Neural cell (in vitro differentiated cells): ENCODE measurements at regions not wholly inside any gene's neighbourhood (a gene's known extent, or its start where the extent isn't known, plus 50 kb on each side); places are given as distances from the start of the nearest gene placed in this dataset.

Experiments
- H2AFZ ChIP-seq: fragments of 200-600, 300-800 bp; sonication (generic), shearing (Covaris generic); 2 replicates; pipeline ENCODE4 v1.6.0; 2014; ENCODE audit warnings: low read depth, mild to moderate bottlenecking, antibody characterized with exemption, low read length, moderate library complexity
- H3F3A ChIP-seq: fragments of 200-600 bp; shearing (Covaris generic); 2 replicates; pipeline ENCODE4 v1.6.1; 2016; ENCODE audit warnings: mild to moderate bottlenecking, moderate library complexity, mixed read lengths, antibody characterized with exemption, low read length; ENCODE audit not compliant: insufficient read depth, poor library complexity, severe bottlenecking
- H3K27ac ChIP-seq: fragments of 200-600, 300-800 bp; sonication (generic), shearing (Covaris generic); 2 replicates; pipeline ENCODE4 v1.5.1; 2014; ENCODE audit warnings: mild to moderate bottlenecking, low read length, moderate library complexity
- H3K27me3 ChIP-seq: fragments of 300-800, 200-600 bp; sonication (generic), shearing (Covaris generic); 2 replicates; pipeline ENCODE4 v1.6.0; 2014; ENCODE audit warnings: mild to moderate bottlenecking, low read depth, low read length, moderate library complexity; ENCODE audit not compliant: insufficient read depth
- H3K36me3 ChIP-seq: fragments of 300-800, 200-600 bp; sonication (generic), shearing (Covaris generic); 2 replicates; pipeline ENCODE4 v1.5.1; 2014; ENCODE audit warnings: mild to moderate bottlenecking, antibody characterized with exemption, low read length, moderate library complexity; ENCODE audit not compliant: insufficient read depth
- H3K4me2 ChIP-seq: fragments of 300-800, 200-600 bp; sonication (generic), shearing (Covaris generic); 2 replicates; pipeline ENCODE4 v1.6.0; 2014; ENCODE audit warnings: mild to moderate bottlenecking, low read length
- H3K4me3 ChIP-seq: fragments of 300-800, 200-600 bp; sonication (generic), shearing (Covaris generic); 2 replicates; pipeline ENCODE4 v1.5.1; 2014; ENCODE audit warnings: mild to moderate bottlenecking, low read length, moderate library complexity
- H3K79me2 ChIP-seq: fragments of 200-600 bp; shearing (Covaris generic); replicated peaks from 2 replicates; pipeline ENCODE4 v1.6.0; 2014; ENCODE audit warnings: mild to moderate bottlenecking, low read length, moderate library complexity; ENCODE audit not compliant: insufficient read depth
- H3K9ac ChIP-seq: fragments of 300-800, 200-600 bp; sonication (generic), shearing (Covaris generic); 2 replicates; pipeline ENCODE4 v1.6.1; 2016; ENCODE audit warnings: mild to moderate bottlenecking, low read length, mixed read lengths
- H3K9me2 ChIP-seq: fragments of 200-600 bp; shearing (Covaris generic); 2 replicates; pipeline ENCODE4 v1.6.1; 2016; ENCODE audit warnings: mild to moderate bottlenecking, low read length, mixed read lengths; ENCODE audit not compliant: insufficient read depth
- H3K9me3 ChIP-seq: fragments of 200-600, 300-800 bp; sonication (generic), shearing (Covaris generic); 2 replicates; pipeline ENCODE4 v1.6.1; 2016; ENCODE audit warnings: mild to moderate bottlenecking, mixed run types, low read length, moderate library complexity, mixed read lengths
- H4K20me1 ChIP-seq: fragments of 200-600 bp; shearing (Covaris generic); 2 replicates; pipeline ENCODE4 v1.6.1; 2016; ENCODE audit warnings: mild to moderate bottlenecking, mixed run types; ENCODE audit not compliant: insufficient read depth
- EP300 ChIP-seq: fragments of 450-650 bp; conservative IDR thresholded peaks from 2 replicates; pipeline ENCODE4 v1.6.1; 2014; ENCODE audit warnings: antibody characterized with exemption, mild to moderate bottlenecking, moderate library complexity; ENCODE audit not compliant: poor library complexity, severe bottlenecking
- EZH2 ChIP-seq: fragments of 200-600, 300-800 bp; shearing (Covaris generic), sonication (generic); IDR thresholded peaks from 2 replicates; pipeline ENCODE4 v1.6.1; 2014; ENCODE audit warnings: antibody characterized with exemption, low read length, borderline replicate concordance, mild to moderate bottlenecking; ENCODE audit not compliant: insufficient read depth, poor library complexity, severe bottlenecking
- MXI1 ChIP-seq: fragments of 450-650 bp; conservative IDR thresholded peaks from 2 replicates; pipeline ENCODE4 v1.6.1; 2014; ENCODE audit warnings: antibody characterized with exemption, mild to moderate bottlenecking; ENCODE audit not compliant: poor library complexity, severe bottlenecking
- POLR2AphosphoS5 ChIP-seq: IDR thresholded peaks from 2 replicates; pipeline ENCODE4 v1.6.1; 2012
- RAD21 ChIP-seq: fragments of 450-650 bp; conservative IDR thresholded peaks from 2 replicates; pipeline ENCODE4 v1.6.1; 2014; ENCODE audit warnings: antibody characterized with exemption, mild to moderate bottlenecking, moderate library complexity
- SMC3 ChIP-seq: fragments of 450-650 bp; conservative IDR thresholded peaks from 2 replicates; pipeline ENCODE4 v1.6.1; 2014; ENCODE audit warnings: antibody characterized with exemption, mild to moderate bottlenecking, moderate library complexity; ENCODE audit not compliant: poor library complexity
- TAF1 ChIP-seq: IDR thresholded peaks from 2 replicates; pipeline ENCODE4 v1.6.1; 2012; ENCODE audit warnings: low read depth
- TF ChIP-seq, protein P1 (sequence below): fragments of 450-650 bp; IDR thresholded peaks from 2 replicates; pipeline ENCODE4 v1.5.1; 2014; ENCODE audit warnings: antibody characterized with exemption, mild to moderate bottlenecking, moderate library complexity; ENCODE audit not compliant: poor library complexity, severe bottlenecking
- TF ChIP-seq, protein P2 (sequence below): IDR thresholded peaks from 2 replicates; pipeline ENCODE4 v1.6.1; 2012; ENCODE audit warnings: borderline replicate concordance

DNA sequence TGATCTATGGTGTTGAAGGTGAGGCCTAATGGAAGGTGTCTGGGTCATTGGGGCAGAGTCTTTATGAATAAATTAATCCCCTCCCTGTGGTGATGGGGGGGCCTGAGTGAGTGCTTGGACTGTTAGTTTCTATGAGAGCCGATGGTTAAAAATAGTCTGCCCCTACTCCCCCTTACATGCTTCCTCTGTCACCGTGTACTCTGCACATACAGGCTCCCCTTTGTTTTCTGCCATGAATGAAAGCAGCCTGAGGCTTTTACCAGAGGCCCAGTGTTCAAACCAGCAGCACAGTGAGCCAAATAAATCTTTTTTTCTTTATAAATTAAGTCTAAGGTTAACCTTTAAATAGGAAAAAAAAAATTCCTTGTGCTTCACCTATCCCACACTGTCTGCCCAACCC lies 657.0 kb downstream of the AMY1C start:
- no peak overlapping the region for H3K4me2 ChIP-seq
- no peak overlapping the region for H2AFZ ChIP-seq
- no peak overlapping the region for H3K4me3 ChIP-seq
- no peak overlapping the region for H3K27ac ChIP-seq
- no peak overlapping the region for H3K9ac ChIP-seq
- no peaks in the 10 kb centered on the region for H3K36me3 ChIP-seq
- no peaks in the 10 kb centered on the region for H4K20me1 ChIP-seq
- no peaks in the 10 kb centered on the region for H3K9me3 ChIP-seq
- no peaks in the 10 kb centered on the region for H3F3A ChIP-seq
- no peaks in the 10 kb centered on the region for H3K79me2 ChIP-seq
- no peak for TF ChIP-seq RAD21
- no peak for TF ChIP-seq POLR2AphosphoS5
- TF ChIP-seq EZH2 = no peak
- TF ChIP-seq, protein P1, sequence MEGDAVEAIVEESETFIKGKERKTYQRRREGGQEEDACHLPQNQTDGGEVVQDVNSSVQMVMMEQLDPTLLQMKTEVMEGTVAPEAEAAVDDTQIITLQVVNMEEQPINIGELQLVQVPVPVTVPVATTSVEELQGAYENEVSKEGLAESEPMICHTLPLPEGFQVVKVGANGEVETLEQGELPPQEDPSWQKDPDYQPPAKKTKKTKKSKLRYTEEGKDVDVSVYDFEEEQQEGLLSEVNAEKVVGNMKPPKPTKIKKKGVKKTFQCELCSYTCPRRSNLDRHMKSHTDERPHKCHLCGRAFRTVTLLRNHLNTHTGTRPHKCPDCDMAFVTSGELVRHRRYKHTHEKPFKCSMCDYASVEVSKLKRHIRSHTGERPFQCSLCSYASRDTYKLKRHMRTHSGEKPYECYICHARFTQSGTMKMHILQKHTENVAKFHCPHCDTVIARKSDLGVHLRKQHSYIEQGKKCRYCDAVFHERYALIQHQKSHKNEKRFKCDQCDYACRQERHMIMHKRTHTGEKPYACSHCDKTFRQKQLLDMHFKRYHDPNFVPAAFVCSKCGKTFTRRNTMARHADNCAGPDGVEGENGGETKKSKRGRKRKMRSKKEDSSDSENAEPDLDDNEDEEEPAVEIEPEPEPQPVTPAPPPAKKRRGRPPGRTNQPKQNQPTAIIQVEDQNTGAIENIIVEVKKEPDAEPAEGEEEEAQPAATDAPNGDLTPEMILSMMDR = no peak
- TF ChIP-seq EP300 = no peak
- TF ChIP-seq SMC3 = no peak
- TF ChIP-seq, protein P2, sequence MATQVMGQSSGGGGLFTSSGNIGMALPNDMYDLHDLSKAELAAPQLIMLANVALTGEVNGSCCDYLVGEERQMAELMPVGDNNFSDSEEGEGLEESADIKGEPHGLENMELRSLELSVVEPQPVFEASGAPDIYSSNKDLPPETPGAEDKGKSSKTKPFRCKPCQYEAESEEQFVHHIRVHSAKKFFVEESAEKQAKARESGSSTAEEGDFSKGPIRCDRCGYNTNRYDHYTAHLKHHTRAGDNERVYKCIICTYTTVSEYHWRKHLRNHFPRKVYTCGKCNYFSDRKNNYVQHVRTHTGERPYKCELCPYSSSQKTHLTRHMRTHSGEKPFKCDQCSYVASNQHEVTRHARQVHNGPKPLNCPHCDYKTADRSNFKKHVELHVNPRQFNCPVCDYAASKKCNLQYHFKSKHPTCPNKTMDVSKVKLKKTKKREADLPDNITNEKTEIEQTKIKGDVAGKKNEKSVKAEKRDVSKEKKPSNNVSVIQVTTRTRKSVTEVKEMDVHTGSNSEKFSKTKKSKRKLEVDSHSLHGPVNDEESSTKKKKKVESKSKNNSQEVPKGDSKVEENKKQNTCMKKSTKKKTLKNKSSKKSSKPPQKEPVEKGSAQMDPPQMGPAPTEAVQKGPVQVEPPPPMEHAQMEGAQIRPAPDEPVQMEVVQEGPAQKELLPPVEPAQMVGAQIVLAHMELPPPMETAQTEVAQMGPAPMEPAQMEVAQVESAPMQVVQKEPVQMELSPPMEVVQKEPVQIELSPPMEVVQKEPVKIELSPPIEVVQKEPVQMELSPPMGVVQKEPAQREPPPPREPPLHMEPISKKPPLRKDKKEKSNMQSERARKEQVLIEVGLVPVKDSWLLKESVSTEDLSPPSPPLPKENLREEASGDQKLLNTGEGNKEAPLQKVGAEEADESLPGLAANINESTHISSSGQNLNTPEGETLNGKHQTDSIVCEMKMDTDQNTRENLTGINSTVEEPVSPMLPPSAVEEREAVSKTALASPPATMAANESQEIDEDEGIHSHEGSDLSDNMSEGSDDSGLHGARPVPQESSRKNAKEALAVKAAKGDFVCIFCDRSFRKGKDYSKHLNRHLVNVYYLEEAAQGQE = no peak
- TF ChIP-seq MXI1 = no peak
- TF ChIP-seq TAF1 = no peak
- H3K9me2 ChIP-seq = no peaks in the 10 kb centered on the region
- H3K27me3 ChIP-seq = no peaks in the 10 kb centered on the region

DNA sequence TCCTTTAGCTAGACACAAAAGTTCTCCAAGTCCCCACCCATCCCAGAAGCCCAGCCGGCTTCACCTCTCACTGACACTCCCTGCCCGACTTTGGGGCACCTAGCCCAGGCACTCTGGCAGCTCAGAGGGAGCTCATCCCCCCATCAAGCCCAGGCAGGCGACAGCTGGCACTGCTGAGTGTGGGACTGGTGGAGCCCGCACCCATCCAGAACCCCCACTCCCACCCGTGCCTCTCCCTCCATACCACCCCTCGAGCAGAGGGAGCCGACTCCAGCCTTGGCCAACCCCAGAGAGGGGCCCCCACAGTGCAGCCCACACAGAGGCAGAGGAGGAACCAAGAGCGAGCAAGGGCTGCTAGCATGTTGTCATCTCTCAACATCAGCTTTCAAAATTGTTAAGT lies 658.6 kb downstream of the AMY1C start:
- Histone ChIP-seq H4K20me1 (no peaks in the 10 kb centered on the region), H2AFZ (no peak overlapping the region), H3K9me2 (no peaks in the 10 kb centered on the region), H3F3A (no peaks in the 10 kb centered on the region), H3K4me3 (no peak overlapping the region), H3K79me2 (no peaks in the 10 kb centered on the region), H3K27ac (no peak overlapping the region), H3K4me2 (no peak overlapping the region), H3K36me3 (no peaks in the 10 kb centered on the region), H3K9me3 (no peaks in the 10 kb centered on the region), H3K27me3 (no peaks in the 10 kb centered on the region), H3K9ac (no peak overlapping the region)
- TF ChIP-seq POLR2AphosphoS5 = no peak
- TF ChIP-seq, protein P2 = no peak
- TF ChIP-seq RAD21 = no peak
- TF ChIP-seq SMC3 = no peak
- TF ChIP-seq, protein P1 = no peak
- TF ChIP-seq EZH2 = no peak
- no peak for TF ChIP-seq TAF1
- no peak for TF ChIP-seq EP300
- TF ChIP-seq MXI1 = no peak
